ENCODE measurements at regions not wholly inside any gene's neighbourhood (a gene's known extent, or its start where the extent isn't known, plus 50 kb on each side); places are given as distances from the start of the nearest gene placed in this dataset.

GRCh38 chr2:10514273-10514672 is 66.1 kb upstream of the ODC1 start:
- TF ChIP-seq CTCF (IDR thresholded peaks at IDR 0.05; ENCODE audit: insufficient read depth, low read depth, low read length) = no peak
- H3K4me3 ChIP-seq (ENCODE audit: low read depth, low read length) = no peak overlapping the region
- DNase-seq (ENCODE audit: low read depth) = no peak

- TF ChIP-seq CTCF (IDR thresholded peaks at IDR 0.05; ENCODE audit: insufficient read depth, low read depth, low read length) = no peak
- no peak overlapping the region for H3K4me3 ChIP-seq (ENCODE audit: low read depth, low read length)
- no peak for DNase-seq (ENCODE audit: low read depth)
Observed at GRCh38 chr2:10513201-10513600, 65.1 kb upstream of the ODC1 start.

DNA sequence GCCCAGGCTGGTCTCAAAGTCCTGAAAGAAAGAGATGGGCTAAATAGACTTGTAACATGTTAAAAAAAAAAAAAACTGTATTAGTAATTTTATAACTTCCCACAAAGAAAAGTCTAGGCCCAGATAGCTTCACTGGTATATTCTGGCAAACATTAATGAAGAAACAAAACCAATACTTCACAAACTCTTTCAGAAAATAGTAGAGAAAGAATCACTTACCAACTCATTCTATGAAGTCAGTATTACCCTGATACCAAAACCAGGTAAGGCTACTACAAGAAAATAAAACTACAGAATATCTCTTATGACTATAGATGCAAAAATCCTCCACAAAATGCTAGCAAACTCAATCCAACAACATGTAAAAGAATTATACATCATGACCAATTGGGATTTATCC is 59.9 kb upstream of the ODC1 start:
- no peak overlapping the region for H3K4me3 ChIP-seq (ENCODE audit: low read depth, low read length)
- no peak for TF ChIP-seq CTCF (IDR thresholded peaks at IDR 0.05; ENCODE audit: insufficient read depth, low read depth, low read length)
- DNase-seq (ENCODE audit: low read depth) = no peak

- no peak overlapping the region for H3K4me3 ChIP-seq (ENCODE audit: low read depth, low read length)
- no peak for TF ChIP-seq CTCF (IDR thresholded peaks at IDR 0.05; ENCODE audit: insufficient read depth, low read depth, low read length)
- no peak for DNase-seq (ENCODE audit: low read depth)
Observed at GRCh38 chr2:10507106-10507505, 59.0 kb upstream of the ODC1 start.

DNA sequence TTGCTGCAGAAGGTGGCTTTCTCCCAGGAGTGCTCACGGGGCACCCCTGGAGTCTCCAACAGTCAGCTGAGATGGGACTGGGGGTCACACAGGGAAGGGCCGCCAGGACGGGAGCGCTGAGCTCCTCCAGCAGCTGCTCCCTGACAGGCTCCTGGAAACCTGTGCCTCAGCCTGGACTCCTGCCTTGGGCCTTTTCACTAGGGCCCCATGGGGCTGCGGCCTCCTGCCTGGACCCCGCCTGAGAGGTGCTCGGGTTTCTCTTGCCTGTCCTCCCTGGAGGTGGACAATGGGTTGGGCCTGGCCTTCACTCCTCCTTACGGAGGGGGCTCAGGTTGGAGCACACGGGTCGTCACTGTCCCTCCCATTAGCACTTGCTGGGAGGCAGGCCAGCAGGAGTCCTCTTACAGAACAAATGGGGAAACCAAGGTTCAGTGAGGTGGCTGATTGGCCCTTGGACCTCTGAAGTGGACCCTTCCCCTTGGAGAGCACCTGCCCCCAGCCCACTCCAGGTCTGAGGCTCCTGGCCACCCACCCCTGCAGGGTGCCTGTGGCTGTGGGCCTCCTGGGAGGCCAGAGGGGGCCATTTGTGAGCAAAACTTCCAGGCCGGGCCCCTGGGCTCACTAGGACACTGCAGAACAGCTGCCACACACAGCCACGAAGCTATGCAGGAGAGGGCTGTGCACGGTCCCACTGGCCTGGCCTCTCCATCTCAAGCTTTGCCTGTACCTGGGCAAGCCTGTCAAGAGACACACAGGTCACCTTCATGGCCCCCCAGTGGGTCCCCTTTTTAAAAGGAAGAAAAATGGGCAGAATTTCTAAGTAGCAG is 57.1 kb upstream of the ODC1 start:
- no peak for DNase-seq (ENCODE audit: low read depth)
- no peak overlapping the region for H3K4me3 ChIP-seq (ENCODE audit: low read depth, low read length)
- no peak for TF ChIP-seq CTCF (IDR thresholded peaks at IDR 0.05; ENCODE audit: insufficient read depth, low read depth, low read length)

DNA sequence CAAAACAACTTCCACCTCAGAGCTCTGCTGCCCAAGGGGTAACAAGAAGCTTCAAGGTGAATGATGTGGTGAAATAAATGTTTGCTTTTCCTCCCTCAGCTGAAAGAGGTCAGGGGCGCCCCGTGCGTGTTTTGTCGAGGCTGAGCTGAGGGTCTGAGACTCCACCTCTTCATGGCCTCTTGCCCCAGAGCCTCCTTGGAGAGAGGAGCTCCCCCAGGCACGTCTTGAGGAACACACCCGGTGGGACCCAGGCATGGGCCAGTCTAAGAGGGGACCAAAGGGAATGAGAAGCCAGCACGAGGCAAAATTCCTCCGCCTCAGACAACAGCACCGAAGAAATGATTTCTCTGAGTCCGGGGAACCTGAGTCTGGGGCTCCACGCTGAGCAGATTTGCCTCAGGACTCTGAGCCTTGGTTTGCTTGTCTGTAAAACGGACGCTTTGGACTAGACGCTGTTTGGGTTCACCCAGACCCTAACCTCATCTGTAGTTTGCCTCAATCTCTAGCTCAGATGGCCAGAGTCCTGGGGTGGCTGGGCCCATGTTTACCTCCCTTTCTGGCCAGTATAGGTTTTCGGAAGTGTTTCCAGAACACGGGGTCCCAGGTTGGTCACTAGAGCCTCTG is 56.4 kb upstream of the ODC1 start:
- H3K4me3 ChIP-seq (ENCODE audit: low read depth, low read length) = no peak overlapping the region
- DNase-seq (ENCODE audit: low read depth) = no peak
- TF ChIP-seq CTCF (IDR thresholded peaks at IDR 0.05; ENCODE audit: insufficient read depth, low read depth, low read length) = no peak

Data from fibroblast of villous mesenchyme (primary cell).